Mesodermal cell (in vitro differentiated cells): ENCODE measurements at regions not wholly inside any gene's neighbourhood (a gene's known extent, or its start where the extent isn't known, plus 50 kb on each side); places are given as distances from the start of the nearest gene placed in this dataset.

Experiments used
- H3K27ac ChIP-seq: 2 replicates; pipeline ENCODE4 v1.7.0; 2013; ENCODE audit warnings: mild to moderate bottlenecking, low read depth, low read length, moderate library complexity; ENCODE audit not compliant: severe bottlenecking
- H3K36me3 ChIP-seq: 2 replicates; pipeline ENCODE4 v1.7.1; 2013; ENCODE audit warnings: mild to moderate bottlenecking, low read length, moderate library complexity; ENCODE audit not compliant: control insufficient read depth, insufficient read depth
- H3K4me1 ChIP-seq: one replicate; pipeline ENCODE4 v1.7.1; 2013; ENCODE audit warnings: mild to moderate bottlenecking, low read length; ENCODE audit not compliant: insufficient read depth, control insufficient read depth, poor library complexity, severe bottlenecking
- H3K4me3 ChIP-seq: 2 replicates; pipeline ENCODE4 v1.7.0; 2013; ENCODE audit warnings: low read length, control low read depth, mild to moderate bottlenecking; ENCODE audit not compliant: insufficient read depth, poor library complexity, severe bottlenecking; ENCODE audit errors: extremely low read depth
- H3K9me3 ChIP-seq: 2 replicates; pipeline ENCODE4 v1.7.1; 2013; ENCODE audit warnings: mild to moderate bottlenecking, low read length, moderate library complexity; ENCODE audit not compliant: control insufficient read depth

DNA sequence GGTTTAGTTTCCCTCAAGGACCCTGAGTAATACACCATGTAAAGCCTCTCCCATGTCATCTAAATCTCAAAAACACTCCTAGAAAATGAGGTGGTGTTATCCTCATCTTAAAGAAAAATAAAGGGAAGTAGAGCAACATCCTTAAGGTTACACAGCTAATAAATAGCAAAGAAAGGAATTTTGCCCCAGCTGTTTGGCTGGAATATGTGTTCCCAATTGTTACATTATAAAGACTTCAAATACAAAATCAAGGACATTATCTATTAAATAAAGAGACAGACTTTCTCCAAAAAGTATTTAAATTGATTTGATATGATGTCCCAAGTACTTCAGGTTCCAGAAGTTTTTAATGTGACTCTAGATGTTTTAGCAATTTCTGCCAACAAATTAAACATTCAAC is 57.9 kb upstream of the IL15 start:
- Histone ChIP-seq H3K4me3 (no peak overlapping the region), H3K9me3 (no peaks in the 10 kb centered on the region), H3K36me3 (no peaks in the 10 kb centered on the region), H3K4me1 (no peaks in the 10 kb centered on the region), H3K27ac (no peak overlapping the region)

DNA sequence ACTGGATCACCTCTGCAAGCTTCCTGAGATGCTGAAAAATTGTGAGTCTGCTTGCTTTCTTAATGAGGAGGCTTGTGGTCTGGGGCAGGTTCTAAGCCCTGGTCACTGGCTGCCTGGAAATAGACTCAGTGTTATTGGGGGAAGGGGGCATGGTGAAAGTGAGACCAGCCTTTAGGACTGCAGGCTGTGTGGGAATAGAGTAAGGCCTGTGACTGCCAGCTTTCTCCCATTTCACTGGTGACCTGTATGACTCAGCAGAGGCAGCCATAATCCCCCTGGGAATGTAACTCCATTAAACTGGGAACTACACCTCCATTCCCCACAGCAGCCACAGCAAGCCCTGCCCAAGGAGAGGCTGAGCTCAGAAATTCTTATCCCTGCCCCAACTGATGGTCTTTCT is 55.9 kb upstream of the IL15 start:
- Histone ChIP-seq H3K4me3 (no peak overlapping the region), H3K9me3 (no peaks in the 10 kb centered on the region), H3K4me1 (no peaks in the 10 kb centered on the region), H3K27ac (no peak overlapping the region), H3K36me3 (no peaks in the 10 kb centered on the region)
